ENCODE measurements at regions not wholly inside any gene's neighbourhood (a gene's known extent, or its start where the extent isn't known, plus 50 kb on each side); places are given as distances from the start of the nearest gene placed in this dataset.

DNA sequence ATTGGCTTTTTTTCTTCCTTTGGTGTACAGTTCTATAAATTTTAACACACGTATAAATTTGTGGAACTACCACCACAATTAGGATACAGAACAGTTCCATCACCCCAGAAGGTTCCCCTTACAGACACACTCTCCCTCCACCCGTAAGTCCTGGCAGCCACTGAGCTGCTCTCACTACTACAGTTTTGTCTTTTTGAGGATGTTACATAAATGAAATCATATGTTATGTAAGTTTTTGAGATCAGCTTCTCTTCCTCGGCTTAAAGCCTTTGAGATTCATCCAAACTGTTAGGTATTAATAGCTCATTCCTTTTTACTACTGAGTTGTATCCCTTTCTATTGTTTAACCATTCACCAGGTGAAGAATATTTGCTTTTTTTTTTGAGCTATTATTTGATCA is 74.3 kb upstream of the SLC24A4 start:
- TF ChIP-seq, protein P1, sequence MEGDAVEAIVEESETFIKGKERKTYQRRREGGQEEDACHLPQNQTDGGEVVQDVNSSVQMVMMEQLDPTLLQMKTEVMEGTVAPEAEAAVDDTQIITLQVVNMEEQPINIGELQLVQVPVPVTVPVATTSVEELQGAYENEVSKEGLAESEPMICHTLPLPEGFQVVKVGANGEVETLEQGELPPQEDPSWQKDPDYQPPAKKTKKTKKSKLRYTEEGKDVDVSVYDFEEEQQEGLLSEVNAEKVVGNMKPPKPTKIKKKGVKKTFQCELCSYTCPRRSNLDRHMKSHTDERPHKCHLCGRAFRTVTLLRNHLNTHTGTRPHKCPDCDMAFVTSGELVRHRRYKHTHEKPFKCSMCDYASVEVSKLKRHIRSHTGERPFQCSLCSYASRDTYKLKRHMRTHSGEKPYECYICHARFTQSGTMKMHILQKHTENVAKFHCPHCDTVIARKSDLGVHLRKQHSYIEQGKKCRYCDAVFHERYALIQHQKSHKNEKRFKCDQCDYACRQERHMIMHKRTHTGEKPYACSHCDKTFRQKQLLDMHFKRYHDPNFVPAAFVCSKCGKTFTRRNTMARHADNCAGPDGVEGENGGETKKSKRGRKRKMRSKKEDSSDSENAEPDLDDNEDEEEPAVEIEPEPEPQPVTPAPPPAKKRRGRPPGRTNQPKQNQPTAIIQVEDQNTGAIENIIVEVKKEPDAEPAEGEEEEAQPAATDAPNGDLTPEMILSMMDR (IDR thresholded peaks at IDR 0.05) = no peak
- TF ChIP-seq POLR2A (IDR thresholded peaks at IDR 0.05) = no peak

Data from Peyer's patch (tissue), 4 donors.